ENCODE measurements at regions not wholly inside any gene's neighbourhood (a gene's known extent, or its start where the extent isn't known, plus 50 kb on each side); places are given as distances from the start of the nearest gene placed in this dataset.
"Not testable (repeated sequence)": the region's sequence is repeated elsewhere in the genome, so short reads cannot be mapped to it uniquely, and the experiment has no call there.

GRCh38 chr4:14375816-14376215, 626.5 kb upstream of the CPEB2 start:
- DNase-seq (ENCODE audit: low spot score) = no peak

DNA sequence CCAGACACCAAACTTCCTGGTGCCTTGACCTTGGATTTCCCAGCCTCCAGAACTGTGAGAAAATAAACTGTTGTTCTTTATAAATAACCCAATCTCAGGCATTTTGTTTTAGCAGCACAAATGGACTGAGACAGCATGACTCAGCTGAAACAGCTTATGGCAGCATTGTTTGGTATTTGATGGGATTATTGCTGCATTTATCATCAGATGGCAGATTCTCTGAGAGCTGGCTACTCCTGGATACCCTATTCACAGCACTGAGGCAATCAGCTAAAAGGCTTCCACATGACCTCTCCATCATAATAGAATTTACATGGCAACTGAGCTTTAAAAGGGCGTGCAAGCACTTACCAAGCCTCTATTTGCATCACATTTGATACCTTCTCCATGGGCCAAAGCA, 623.1 kb upstream of the CPEB2 start:
- no peak for DNase-seq (ENCODE audit: low spot score)

DNA sequence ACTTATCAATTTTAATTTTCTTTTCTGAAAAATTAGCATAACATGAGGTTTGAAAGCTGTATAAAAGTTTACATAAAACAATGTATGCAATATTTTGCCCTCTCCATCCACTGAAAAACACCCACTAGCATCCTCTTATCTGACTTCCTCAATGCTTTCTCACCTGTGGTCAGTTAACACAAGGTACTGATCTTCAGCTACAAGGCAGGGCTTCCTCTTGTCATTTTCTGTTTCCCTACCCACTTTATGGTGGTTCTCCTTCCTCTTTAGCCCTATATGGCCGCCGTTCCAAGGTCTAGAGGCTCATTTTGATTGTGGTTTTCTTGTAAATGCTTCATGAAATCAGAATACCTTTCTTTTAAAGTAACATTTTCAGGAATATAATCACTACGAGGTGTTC, 618.6 kb upstream of the CPEB2 start:
- DNase-seq (ENCODE audit: low spot score) = no peak

DNA sequence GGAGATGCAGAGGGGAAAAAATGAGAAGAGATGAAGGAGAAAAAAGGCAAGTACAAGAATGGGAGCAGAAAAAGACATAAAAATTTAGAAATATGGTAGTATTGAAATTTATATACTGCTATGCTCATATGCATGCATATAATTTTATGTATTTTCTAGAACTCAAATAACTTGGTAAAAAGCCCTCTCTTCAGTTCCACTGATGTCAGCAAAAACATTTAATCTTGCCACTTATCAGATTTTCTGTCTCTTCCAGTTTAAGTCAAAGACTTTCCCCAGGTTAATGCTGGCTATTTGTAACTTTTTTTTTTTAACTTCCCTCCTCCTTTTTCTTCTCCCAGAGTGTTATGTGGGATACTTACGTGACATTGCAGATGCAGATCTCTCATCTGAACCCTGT, 617.5 kb upstream of the CPEB2 start:
- DNase-seq (ENCODE audit: low spot score) = no peak

DNA sequence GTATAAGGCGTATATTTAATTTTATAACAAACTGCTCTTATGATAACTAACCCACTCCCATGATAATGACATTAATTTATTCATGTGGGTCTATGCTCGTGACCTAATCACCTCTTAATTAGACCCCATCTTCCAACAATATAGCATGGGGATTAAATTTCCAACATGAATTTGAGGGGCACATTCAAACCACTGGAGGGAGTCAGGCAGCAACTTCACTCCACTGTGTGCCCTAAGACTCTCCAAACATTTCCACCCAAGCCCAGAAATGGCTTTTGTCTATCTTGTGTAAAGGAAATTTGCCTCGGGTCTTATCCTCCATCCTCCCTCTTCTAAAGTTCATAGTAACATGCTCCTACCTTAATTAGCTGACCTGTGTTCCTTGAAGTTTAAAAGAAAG, 616.1 kb upstream of the CPEB2 start:
- DNase-seq (ENCODE audit: low spot score) = no peak

DNA sequence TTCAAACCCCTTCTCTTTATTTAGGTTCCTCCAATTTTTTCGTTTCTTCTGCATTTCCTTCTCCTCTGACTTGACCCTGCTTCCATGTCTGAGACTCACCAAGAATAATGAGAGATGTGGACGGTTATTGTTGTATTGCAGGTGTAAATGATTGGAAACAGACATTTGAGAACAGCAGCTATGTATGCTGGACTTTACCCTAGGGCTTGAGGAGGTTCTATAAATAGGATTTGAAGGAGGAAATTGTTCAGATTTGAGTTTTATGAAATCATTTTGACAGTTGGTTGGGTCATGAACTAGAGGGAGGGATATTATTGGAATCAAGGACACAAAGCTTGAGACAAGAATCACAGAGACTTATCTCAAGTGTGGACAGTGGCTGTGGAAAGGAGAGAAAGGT, 614.6 kb upstream of the CPEB2 start:
- DNase-seq (ENCODE audit: low spot score) = no peak

- no peak for DNase-seq (ENCODE audit: low spot score)
These were observed 609.9 kb upstream of the CPEB2 start for GRCh38 chr4:14392378-14392777.

DNA sequence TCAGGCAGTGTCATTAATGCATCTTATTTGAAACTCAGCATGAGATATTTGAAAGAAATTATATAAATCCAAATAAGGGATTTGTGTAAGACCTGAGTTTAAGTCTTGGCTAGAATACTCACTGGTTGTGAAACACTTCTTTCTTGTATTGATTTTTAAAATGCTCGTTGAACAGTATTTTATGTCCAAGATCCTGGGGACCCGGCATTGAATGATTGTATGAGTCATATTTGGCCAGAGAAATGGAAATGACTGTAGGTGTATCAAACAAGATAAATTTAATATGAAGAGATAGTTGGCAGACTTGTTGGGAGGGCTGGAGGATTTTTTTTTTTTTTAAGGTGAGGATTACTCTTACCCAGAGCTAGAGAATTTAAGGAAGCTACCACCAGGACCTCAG, 606.1 kb upstream of the CPEB2 start:
- no peak for DNase-seq (ENCODE audit: low spot score)

- no peak for DNase-seq (ENCODE audit: low spot score)
These were observed 602.4 kb upstream of the CPEB2 start for GRCh38 chr4:14399848-14400247.

GRCh38 chr4:14400307-14400706, 602.0 kb upstream of the CPEB2 start:
- no peak for DNase-seq (ENCODE audit: low spot score)

DNA sequence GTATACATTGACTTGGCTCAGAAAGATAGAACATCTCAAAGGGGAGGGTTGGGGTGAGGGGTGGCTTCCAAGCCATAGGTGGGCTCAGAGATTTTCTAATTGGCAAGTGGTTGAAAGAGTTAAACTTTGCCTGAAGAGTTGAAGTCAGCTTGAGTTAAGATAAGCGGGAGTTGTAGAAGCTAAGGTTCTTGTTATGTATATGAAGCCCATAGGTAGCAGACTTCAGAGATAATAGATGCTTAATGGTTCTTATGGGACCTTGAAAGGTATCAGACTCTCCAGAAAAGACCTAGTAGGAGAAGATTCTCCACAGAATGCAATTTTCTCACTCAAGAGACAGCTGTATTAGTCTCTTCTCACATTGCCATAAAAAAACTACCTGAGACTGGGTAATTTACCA, 599.1 kb upstream of the CPEB2 start:
- no peak for DNase-seq (ENCODE audit: low spot score)

- no peak for DNase-seq (ENCODE audit: low spot score)
These were observed 597.6 kb upstream of the CPEB2 start for GRCh38 chr4:14404730-14405129.

DNA sequence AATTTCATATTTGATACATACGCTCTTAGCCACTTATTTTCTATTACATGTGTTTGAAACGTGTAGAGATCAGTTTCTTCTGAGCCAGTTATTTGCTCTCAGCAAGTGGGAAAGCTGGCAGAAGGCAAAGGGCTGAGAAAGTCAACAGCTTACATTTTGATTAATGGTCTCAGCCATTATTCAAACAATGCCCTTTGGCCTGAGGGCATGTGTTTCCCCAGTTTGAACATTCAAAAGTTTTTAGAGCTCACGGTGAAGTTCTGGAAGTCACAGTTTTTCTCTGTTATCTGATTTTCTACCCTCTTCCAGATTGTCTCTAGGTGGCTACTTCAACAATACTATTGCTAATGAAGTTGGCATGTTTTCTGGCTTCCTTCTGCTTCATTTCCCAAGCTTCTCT, 591.8 kb upstream of the CPEB2 start:
- DNase-seq (ENCODE audit: low spot score) = no peak

DNA sequence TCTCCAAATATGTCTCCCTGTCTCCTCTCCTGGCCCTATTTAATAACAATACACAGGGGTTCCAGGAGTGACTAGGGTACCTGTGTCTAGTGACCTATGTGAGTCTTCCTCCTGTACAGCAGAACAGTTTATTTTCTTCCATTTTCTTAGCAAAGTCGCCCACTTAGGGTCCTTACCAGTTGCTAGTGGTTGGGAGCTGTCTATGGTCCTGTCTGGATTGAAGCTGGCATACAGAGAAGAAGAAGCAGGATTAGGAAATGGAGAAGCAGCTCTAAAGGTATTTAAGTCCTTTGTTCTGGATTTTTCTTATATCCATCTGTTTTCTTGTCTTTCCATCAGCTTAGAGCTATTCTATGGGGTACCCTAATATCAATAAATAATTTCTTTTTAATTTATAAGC, 587.1 kb upstream of the CPEB2 start:
- no peak for DNase-seq (ENCODE audit: low spot score)

- DNase-seq (ENCODE audit: low spot score) = no peak
These were observed 582.8 kb upstream of the CPEB2 start for GRCh38 chr4:14419516-14419915.

DNA sequence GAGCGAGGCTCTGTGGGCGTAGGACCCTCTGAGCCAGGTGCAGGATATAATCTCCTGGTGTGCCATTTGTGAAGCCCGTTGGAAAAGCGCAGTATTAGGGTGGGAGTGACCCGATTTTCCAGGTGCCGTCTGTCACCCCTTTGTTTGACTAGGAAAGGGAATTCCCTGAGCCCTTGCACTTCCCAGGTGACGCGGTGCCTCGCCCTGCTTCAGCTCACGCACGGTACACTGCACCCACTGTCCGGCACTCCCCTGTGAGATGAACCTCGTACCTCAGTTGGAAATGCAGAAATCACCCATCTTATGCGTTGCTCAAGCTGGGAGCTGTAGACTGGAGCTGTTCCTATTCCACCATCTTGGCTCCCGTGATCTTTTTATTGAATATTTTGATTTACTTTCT, 576.0 kb upstream of the CPEB2 start:
- not testable (repeated sequence) for DNase-seq (ENCODE audit: low spot score)

DNA sequence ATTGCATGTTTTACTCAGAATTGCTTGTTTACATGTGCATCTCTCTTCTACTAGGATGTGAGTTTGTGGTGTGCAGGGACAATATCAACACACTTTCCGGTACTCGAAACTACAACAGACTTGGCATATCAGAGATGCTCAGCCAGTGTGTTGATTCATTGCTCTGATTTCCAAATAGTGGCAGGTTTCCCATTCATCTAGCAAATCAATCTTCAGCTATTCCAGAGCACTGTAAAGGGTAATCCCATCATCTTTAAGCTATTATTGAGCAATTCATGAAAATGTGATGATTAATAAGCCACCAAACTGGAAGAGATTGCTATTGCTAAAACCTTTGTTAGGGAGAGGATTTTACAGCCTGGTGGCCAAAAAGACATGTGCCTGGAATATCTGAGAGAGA, 574.2 kb upstream of the CPEB2 start:
- no peak for DNase-seq (ENCODE audit: low spot score)

DNA sequence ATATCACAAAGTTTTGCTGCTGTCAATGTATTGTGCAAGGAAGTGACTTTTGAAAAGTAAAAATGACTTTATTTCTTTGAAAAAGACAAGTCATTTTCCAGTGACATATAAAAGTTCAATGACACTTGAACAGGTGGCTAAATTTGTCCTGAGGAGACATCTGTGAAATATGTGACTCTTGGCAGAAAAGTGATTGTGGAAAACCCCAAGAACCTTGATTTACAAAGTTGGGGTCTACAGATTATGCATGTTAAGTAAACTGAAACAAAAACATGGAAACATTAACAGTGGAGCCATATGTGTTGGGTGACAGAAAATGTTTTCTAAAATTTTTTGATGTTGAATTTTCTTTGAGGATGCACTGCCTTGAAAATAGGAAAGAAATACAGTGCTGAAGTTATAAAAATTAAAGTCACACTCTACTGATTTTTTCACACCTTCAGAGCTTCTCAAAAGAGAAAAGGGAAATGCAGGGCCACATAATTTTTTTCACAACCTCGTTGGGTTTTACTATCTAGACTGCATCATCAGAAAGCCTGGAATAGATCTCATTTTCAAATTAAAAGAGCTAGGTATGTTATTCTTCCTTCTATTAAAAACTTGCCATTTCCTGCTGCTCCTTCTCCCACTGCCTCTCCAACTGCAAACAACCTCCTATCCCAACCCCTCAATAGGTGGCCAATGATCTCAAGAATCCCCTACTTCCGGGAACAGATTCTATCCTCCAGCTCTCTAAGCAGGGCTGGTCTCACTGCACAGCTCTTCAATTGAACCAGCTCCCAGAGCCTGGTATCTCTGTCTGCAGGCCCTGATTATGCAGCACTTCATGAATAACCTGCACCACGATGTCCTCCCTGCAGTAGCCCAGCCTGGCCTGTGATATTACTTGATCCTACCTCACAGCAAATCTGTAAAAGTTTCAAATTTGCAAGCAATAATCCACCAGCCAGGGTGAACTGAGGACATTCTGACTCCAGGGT, 570.8 kb upstream of the CPEB2 start:
- DNase-seq (ENCODE audit: low spot score) = no peak

GRCh38 chr4:14434483-14434882, 567.8 kb upstream of the CPEB2 start:
- DNase-seq (ENCODE audit: low spot score) = no peak

DNA sequence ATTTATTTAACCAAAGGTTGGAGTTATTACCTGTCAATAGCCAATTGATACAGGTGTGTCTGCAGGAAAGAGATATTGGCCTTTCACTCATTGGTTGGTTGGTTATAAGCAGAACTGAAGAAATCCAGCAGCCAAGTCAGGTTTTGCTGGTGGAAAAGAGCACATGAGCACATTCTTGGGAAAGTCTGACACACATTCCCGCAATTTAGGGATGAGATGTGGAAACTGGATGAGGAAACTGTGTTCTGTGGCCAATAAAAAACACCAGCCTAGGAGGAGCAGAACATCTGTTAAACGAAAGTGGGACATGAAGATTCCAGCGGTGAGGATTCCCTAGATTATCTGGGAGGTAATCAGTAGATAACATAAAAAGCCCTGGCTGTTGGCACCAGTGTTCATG, 567.4 kb upstream of the CPEB2 start:
- no peak for DNase-seq (ENCODE audit: low spot score)

- no peak for DNase-seq (ENCODE audit: low spot score)
These were observed 560.7 kb upstream of the CPEB2 start for GRCh38 chr4:14441561-14441960.

DNA sequence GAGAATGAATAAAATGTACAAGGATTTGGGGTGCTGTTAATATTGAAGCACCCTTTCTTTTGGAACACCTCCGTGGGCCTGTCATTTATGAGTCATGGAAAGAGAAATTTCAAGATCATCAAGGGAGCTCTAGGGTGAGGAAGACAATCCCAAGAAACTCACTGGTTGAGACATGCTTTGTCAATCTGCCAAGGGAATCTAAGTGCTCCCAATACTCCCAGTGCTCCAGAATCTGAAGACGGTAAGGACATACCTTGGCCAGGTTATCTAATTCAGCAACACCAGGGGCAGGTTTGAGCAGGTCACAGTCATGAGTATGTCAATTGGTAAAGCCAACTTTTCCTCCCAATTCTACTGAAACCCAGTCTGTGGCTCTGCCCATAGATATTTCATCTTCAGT, 556.4 kb upstream of the CPEB2 start:
- DNase-seq (ENCODE audit: low spot score) = no peak

DNA sequence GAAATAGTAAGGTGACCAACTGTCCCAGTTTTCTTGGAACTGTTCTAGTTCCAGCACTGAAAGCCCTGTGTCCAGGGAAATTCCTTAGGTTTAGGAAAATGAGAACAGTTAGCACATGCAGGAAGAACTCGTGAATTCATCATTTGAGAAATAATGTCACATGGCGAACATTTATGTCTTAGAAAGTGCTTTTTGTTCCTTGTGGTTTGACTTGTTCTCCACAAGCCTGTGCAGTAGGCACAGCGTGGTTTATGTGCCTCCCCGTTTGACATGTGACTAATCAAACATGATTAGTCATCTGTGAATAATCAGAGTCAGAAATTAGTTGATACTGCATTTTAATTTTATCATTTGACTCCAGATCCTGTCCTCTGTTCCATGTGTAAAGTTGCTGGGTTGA, 556.0 kb upstream of the CPEB2 start:
- no peak for DNase-seq (ENCODE audit: low spot score)

GRCh38 chr4:14446904-14447303, 555.4 kb upstream of the CPEB2 start:
- no peak for DNase-seq (ENCODE audit: low spot score)

Data from ecto neural progenitor cell (in vitro differentiated cells).